ENCODE measurements at regions not wholly inside any gene's neighbourhood (a gene's known extent, or its start where the extent isn't known, plus 50 kb on each side); places are given as distances from the start of the nearest gene placed in this dataset.

- TF ChIP-seq POLR2AphosphoS5 (IDR thresholded peaks at IDR 0.05; ENCODE audit: borderline replicate concordance, low read depth, low read length) (no peak), EZH2 (IDR thresholded peaks at IDR 0.05) (no peak), FOXP2 (optimal IDR thresholded peaks at IDR 0.05; ENCODE audit: control extremely low read depth, extremely low read length, insufficient read depth) (no peak)
These were observed 82.8 kb upstream of the VIPR2 start for GRCh38 chr7:159227433-159227832.

Measured in SK-N-MC (cell line).